ENCODE measurements at regions not wholly inside any gene's neighbourhood (a gene's known extent, or its start where the extent isn't known, plus 50 kb on each side); places are given as distances from the start of the nearest gene placed in this dataset.

DNA sequence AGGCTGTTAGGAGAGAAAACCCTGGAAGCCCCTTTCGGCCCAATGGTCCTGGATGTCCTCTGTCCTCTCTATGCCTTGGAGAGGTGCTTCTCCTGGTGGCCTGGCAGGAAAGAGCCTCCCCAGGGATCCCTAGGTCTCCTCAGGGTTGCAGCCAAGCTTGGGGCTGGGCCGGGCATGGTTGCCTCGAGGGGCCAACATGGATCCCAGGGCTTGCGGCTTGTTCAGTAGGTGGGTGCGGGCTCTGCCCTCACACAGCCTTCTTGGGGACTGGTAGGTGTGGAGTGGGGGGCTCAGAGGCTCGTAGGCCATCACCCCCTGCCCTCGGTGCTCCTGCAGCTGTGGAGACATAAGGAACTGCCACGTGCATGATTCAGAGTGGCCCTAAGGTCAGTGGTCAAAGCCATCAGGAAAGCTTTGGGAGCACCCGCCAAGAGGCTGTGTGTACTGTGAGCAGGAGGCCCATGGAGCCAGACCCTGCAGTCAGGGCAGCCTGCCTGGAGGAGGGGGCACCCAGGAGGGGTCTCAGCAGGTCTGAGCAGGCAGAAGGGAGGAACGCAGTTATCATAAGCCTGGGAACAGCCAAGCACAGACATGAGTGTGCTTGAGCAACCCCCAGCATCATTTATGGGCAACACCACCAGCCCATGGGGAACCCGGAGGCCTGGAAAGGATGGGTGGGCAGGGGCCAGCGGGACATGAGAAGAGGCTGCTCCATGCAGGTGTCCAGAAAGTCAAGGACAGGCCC, 231.0 kb downstream of the GLI2 start:
- no peak overlapping the region for H2AFZ ChIP-seq (ENCODE audit: control insufficient read depth, low read depth, low read length)
- FAIRE-seq (no peak), ATAC-seq (no peak), DNase-seq (ENCODE audit: low read depth, low spot score) (no peak)
- H3K79me2 ChIP-seq (ENCODE audit: control insufficient read depth, insufficient read depth, low read length) = no peaks in the 10 kb centered on the region
- SMC1A ChIA-PET (ENCODE audit: uncharacterized antibody, unreplicated experiment) = no interaction called here
- no peaks in the 10 kb centered on the region for H3K36me3 ChIP-seq (ENCODE audit: control insufficient read depth in 2 of 2, insufficient read depth in 2 of 2, low read length in 1 of 2)
- 17% methylated on average over 12 of the region's 12 CpGs for WGBS (ENCODE audit: insufficient coverage, insufficient replicate concordance, low lambda C conversion rate, missing lambda C conversion rate)
- no peaks in the 10 kb centered on the region for H4K20me1 ChIP-seq (ENCODE audit: control insufficient read depth, insufficient read depth)
- in situ Hi-C loops (cut with MboI) (loop anchor here (5.0 kb wide), 1 partner anchor 49 kb away; no protein-coding TSS in a partner anchor), intact Hi-C loops (cut with micrococcal nuclease; ENCODE audit: unreplicated experiment) (no loop called here)
- no peak overlapping the region for H3K4me2 ChIP-seq (ENCODE audit: control insufficient read depth, insufficient read depth)
- TF ChIP-seq, protein P1, sequence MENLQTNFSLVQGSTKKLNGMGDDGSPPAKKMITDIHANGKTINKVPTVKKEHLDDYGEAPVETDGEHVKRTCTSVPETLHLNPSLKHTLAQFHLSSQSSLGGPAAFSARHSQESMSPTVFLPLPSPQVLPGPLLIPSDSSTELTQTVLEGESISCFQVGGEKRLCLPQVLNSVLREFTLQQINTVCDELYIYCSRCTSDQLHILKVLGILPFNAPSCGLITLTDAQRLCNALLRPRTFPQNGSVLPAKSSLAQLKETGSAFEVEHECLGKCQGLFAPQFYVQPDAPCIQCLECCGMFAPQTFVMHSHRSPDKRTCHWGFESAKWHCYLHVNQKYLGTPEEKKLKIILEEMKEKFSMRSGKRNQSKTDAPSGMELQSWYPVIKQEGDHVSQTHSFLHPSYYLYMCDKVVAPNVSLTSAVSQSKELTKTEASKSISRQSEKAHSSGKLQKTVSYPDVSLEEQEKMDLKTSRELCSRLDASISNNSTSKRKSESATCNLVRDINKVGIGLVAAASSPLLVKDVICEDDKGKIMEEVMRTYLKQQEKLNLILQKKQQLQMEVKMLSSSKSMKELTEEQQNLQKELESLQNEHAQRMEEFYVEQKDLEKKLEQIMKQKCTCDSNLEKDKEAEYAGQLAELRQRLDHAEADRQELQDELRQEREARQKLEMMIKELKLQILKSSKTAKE (IDR thresholded peaks at IDR 0.05; ENCODE audit: low read depth, poor library complexity, severe bottlenecking) = no peak
- TF ChIP-seq ESRRA (IDR thresholded peaks at IDR 0.05; ENCODE audit: low read length) (no peak), POU2F2 (IDR thresholded peaks at IDR 0.05; ENCODE audit: borderline replicate concordance, low read depth, low read length) (no peak), SMC3 (IDR thresholded peaks at IDR 0.05; ENCODE audit: borderline replicate concordance, low read length) (no peak), MEF2B (IDR thresholded peaks at IDR 0.05; ENCODE audit: partially characterized antibody, poor library complexity, severe bottlenecking) (no peak), TCF12 (IDR thresholded peaks at IDR 0.05; ENCODE audit: low read depth, low read length) (no peak), DPF2 (IDR thresholded peaks at IDR 0.05) (no peak), RELA (IDR thresholded peaks at IDR 0.05; ENCODE audit: borderline replicate concordance, partially characterized antibody) (no peak)
- TF ChIP-seq, protein P2, sequence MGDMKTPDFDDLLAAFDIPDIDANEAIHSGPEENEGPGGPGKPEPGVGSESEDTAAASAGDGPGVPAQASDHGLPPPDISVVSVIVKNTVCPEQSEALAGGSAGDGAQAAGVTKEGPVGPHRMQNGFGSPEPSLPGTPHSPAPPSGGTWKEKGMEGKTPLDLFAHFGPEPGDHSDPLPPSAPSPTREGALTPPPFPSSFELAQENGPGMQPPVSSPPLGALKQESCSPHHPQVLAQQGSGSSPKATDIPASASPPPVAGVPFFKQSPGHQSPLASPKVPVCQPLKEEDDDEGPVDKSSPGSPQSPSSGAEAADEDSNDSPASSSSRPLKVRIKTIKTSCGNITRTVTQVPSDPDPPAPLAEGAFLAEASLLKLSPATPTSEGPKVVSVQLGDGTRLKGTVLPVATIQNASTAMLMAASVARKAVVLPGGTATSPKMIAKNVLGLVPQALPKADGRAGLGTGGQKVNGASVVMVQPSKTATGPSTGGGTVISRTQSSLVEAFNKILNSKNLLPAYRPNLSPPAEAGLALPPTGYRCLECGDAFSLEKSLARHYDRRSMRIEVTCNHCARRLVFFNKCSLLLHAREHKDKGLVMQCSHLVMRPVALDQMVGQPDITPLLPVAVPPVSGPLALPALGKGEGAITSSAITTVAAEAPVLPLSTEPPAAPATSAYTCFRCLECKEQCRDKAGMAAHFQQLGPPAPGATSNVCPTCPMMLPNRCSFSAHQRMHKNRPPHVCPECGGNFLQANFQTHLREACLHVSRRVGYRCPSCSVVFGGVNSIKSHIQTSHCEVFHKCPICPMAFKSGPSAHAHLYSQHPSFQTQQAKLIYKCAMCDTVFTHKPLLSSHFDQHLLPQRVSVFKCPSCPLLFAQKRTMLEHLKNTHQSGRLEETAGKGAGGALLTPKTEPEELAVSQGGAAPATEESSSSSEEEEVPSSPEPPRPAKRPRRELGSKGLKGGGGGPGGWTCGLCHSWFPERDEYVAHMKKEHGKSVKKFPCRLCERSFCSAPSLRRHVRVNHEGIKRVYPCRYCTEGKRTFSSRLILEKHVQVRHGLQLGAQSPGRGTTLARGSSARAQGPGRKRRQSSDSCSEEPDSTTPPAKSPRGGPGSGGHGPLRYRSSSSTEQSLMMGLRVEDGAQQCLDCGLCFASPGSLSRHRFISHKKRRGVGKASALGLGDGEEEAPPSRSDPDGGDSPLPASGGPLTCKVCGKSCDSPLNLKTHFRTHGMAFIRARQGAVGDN (IDR thresholded peaks at IDR 0.05) = no peak
- no peak overlapping the region for H3K4me3 ChIP-seq
- CTCF ChIA-PET = no interaction called here
- H3K27me3 ChIP-seq (replicated peaks in 1 of 2; ENCODE audit: control insufficient read depth in 2 of 2, insufficient read depth in 2 of 2, low read length in 1 of 2) = no peaks in the 10 kb centered on the region; a peak in 2 of 4 replicates
- H3K9ac ChIP-seq (ENCODE audit: control insufficient read depth, insufficient read depth, low read length) = no peak overlapping the region
- H3K9me3 ChIP-seq (replicated peaks; ENCODE audit: control insufficient read depth, insufficient read depth, low read length) = no peaks in the 10 kb centered on the region
- no peaks in the 10 kb centered on the region for H3K4me1 ChIP-seq (ENCODE audit: control insufficient read depth, insufficient read depth, low read length)
- H3K27ac ChIP-seq (ENCODE audit: control insufficient read depth, insufficient read depth) = no peak overlapping the region
- no TSS peak for BruUV-seq (replicated peaks)
- POLR2A ChIA-PET = no interaction called here
- RAD21 ChIA-PET (ENCODE audit: unreplicated experiment) = interaction anchor here (0.6 kb wide), 1 partner anchor 224 kb away, joined by 3 read pairs; no protein-coding TSS in a partner anchor
